DND-41 (cell line): ENCODE measurements at regions not wholly inside any gene's neighbourhood (a gene's known extent, or its start where the extent isn't known, plus 50 kb on each side); places are given as distances from the start of the nearest gene placed in this dataset.

ENCODE experiments used
- CTCF ChIP-seq: IDR thresholded peaks from 2 replicates; pipeline ENCODE4 v1.5.1; 2012; ENCODE audit warnings: borderline replicate concordance, low read length, moderate library complexity, mild to moderate bottlenecking; ENCODE audit not compliant: poor library complexity, severe bottlenecking; ENCODE audit errors: extremely low read depth
- EZH2 ChIP-seq: IDR thresholded peaks from 3 replicates; pipeline ENCODE4 v1.6.1; 2012; ENCODE audit warnings: borderline replicate concordance, low read depth, mild to moderate bottlenecking, moderate library complexity, low read length, inconsistent platforms; ENCODE audit not compliant: severe bottlenecking

GRCh38 chr13:88649855-88650254 lies 978.7 kb downstream of the SLITRK5 start:
- TF ChIP-seq CTCF (no peak), EZH2 (no peak)
